ENCODE measurements at regions not wholly inside any gene's neighbourhood (a gene's known extent, or its start where the extent isn't known, plus 50 kb on each side); places are given as distances from the start of the nearest gene placed in this dataset.

DNA sequence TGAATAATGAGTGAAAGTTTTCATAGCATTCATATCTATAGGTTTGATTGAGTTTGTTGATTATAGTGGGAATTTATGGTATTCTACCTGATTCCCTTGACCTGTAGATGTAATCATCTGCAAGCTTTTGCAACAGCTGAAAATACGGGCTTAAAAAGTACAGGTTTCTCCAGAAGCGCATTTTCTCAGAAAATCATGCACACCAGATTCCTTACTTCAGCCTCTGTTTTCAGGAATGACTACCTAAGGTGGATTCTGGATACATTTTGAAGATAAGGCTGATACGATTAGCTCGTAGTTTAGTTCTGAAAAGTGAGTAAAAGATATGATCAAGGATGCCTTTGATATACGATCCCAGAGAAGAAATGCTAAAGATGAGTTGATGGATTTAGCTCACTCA, 694.8 kb upstream of the CDH10 start:
- Histone ChIP-seq H3K27me3 (replicated peaks; ENCODE audit: control insufficient read depth, insufficient read depth, low read length) (no peaks in the 10 kb centered on the region), H3K4me3 (ENCODE audit: low read depth, low read length) (no peak overlapping the region), H3K4me1 (no peaks in the 10 kb centered on the region), H3K36me3 (ENCODE audit: control insufficient read depth, insufficient read depth, low read length) (no peaks in the 10 kb centered on the region), H3K9me3 (no peaks in the 10 kb centered on the region; the same call in 1 of the 2 replicates)
- DNase-seq, result no peak
- H3K36me3 Mint-ChIP-seq (ENCODE audit: insufficient read depth, unreplicated experiment), result no peaks in the 10 kb centered on the region
- peaks cover 5% of the 10 kb centered on the region for H3K27me3 Mint-ChIP-seq (ENCODE audit: insufficient read depth, unreplicated experiment)
- H3K27ac Mint-ChIP-seq (ENCODE audit: unreplicated experiment), result no peak overlapping the region
- BruUV-seq (replicated peaks), result no TSS peak
- intact Hi-C loops (cut with micrococcal nuclease; ENCODE audit: unreplicated experiment), result no loop called here
- peaks cover 2% of the 10 kb centered on the region for H3K9me3 Mint-ChIP-seq (ENCODE audit: unreplicated experiment)
- no peak overlapping the region for H3K4me3 Mint-ChIP-seq (ENCODE audit: unreplicated experiment)
- no peaks in the 10 kb centered on the region for H3K4me1 Mint-ChIP-seq (ENCODE audit: low read depth, unreplicated experiment)
- ChIA-PET POLR2A (no interaction called here), CTCF (no interaction called here)
- TF ChIP-seq, protein P1, sequence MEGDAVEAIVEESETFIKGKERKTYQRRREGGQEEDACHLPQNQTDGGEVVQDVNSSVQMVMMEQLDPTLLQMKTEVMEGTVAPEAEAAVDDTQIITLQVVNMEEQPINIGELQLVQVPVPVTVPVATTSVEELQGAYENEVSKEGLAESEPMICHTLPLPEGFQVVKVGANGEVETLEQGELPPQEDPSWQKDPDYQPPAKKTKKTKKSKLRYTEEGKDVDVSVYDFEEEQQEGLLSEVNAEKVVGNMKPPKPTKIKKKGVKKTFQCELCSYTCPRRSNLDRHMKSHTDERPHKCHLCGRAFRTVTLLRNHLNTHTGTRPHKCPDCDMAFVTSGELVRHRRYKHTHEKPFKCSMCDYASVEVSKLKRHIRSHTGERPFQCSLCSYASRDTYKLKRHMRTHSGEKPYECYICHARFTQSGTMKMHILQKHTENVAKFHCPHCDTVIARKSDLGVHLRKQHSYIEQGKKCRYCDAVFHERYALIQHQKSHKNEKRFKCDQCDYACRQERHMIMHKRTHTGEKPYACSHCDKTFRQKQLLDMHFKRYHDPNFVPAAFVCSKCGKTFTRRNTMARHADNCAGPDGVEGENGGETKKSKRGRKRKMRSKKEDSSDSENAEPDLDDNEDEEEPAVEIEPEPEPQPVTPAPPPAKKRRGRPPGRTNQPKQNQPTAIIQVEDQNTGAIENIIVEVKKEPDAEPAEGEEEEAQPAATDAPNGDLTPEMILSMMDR (IDR thresholded peaks at IDR 0.05; ENCODE audit: insufficient read depth in 1 of 2, low read depth in 1 of 2, low read length in 1 of 2, severe bottlenecking in 1 of 2, unreplicated experiment in 1 of 2), result no peak

DNA sequence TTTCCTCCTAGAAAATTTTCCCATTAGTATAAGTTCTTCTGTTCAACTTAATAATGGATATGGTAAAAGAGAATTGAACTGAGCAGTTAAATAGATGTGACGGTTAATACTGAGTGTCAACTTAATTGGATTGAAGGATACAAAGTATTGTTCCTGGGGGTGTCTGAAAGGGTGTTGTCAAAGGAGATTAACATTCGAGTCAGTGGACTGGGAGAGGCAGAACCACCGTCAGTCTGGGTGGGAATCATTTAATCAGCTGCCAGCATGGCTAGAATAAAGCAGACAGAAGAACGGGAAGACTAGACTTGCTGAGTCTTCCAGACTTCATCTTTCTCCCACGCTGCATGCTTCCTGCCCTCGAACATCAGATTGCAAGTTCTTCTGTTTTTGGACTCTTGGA, 689.6 kb upstream of the CDH10 start:
- Mint-ChIP-seq H3K9me3 (ENCODE audit: unreplicated experiment) (no peaks in the 10 kb centered on the region), H3K27me3 (ENCODE audit: insufficient read depth, unreplicated experiment) (peaks cover 5% of the 10 kb centered on the region), H3K27ac (ENCODE audit: unreplicated experiment) (no peak overlapping the region), H3K4me1 (ENCODE audit: low read depth, unreplicated experiment) (no peaks in the 10 kb centered on the region), H3K4me3 (ENCODE audit: unreplicated experiment) (no peak overlapping the region), H3K36me3 (ENCODE audit: insufficient read depth, unreplicated experiment) (no peaks in the 10 kb centered on the region)
- no peaks in the 10 kb centered on the region; the same call in 1 of the 2 replicates for H3K9me3 ChIP-seq
- no peaks in the 10 kb centered on the region for H3K27me3 ChIP-seq (replicated peaks; ENCODE audit: control insufficient read depth, insufficient read depth, low read length)
- H3K4me1 ChIP-seq, result no peaks in the 10 kb centered on the region
- ChIA-PET POLR2A (no interaction called here), CTCF (no interaction called here)
- intact Hi-C loops (cut with micrococcal nuclease; ENCODE audit: unreplicated experiment), result no loop called here
- no peak overlapping the region for H3K4me3 ChIP-seq (ENCODE audit: low read depth, low read length)
- no peak for DNase-seq
- TF ChIP-seq, protein P1 (IDR thresholded peaks at IDR 0.05; ENCODE audit: insufficient read depth in 1 of 2, low read depth in 1 of 2, low read length in 1 of 2, severe bottlenecking in 1 of 2, unreplicated experiment in 1 of 2), result no peak
- no peaks in the 10 kb centered on the region for H3K36me3 ChIP-seq (ENCODE audit: control insufficient read depth, insufficient read depth, low read length)
- no TSS peak for BruUV-seq (replicated peaks)

DNA sequence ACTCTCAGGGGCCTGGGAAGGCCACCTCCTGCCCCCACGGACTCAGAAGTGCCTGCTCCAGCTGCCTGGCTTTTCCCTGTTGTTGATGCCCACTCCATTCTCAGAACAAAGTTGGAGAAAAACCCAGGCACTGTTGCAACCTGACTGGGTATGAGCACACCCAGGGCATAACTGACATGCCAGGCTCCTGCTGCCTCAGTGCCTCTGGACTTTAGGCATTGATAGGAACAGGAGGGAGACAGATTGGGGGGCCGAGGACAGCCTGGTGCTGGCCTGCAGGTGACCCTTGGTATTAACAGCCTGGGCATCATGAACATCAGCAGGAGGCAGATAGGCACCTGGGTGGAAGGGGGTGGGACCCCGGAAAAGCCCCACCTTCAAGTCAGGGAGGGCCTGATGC, 685.9 kb upstream of the CDH10 start:
- no peaks in the 10 kb centered on the region for H3K4me1 ChIP-seq
- TF ChIP-seq, protein P1 (IDR thresholded peaks at IDR 0.05; ENCODE audit: insufficient read depth in 1 of 2, low read depth in 1 of 2, low read length in 1 of 2, severe bottlenecking in 1 of 2, unreplicated experiment in 1 of 2), result no peak
- CTCF ChIA-PET, result no interaction called here
- intact Hi-C loops (cut with micrococcal nuclease; ENCODE audit: unreplicated experiment), result no loop called here
- no peaks in the 10 kb centered on the region for H3K36me3 ChIP-seq (ENCODE audit: control insufficient read depth, insufficient read depth, low read length)
- Mint-ChIP-seq H3K27me3 (ENCODE audit: insufficient read depth, unreplicated experiment) (no peaks in the 10 kb centered on the region), H3K4me1 (ENCODE audit: low read depth, unreplicated experiment) (no peaks in the 10 kb centered on the region), H3K36me3 (ENCODE audit: insufficient read depth, unreplicated experiment) (no peaks in the 10 kb centered on the region), H3K4me3 (ENCODE audit: unreplicated experiment) (no peak overlapping the region), H3K27ac (ENCODE audit: unreplicated experiment) (no peak overlapping the region), H3K9me3 (ENCODE audit: unreplicated experiment) (no peaks in the 10 kb centered on the region)
- DNase-seq, result no peak
- POLR2A ChIA-PET, result no interaction called here
- H3K27me3 ChIP-seq (replicated peaks; ENCODE audit: control insufficient read depth, insufficient read depth, low read length), result no peaks in the 10 kb centered on the region
- no peaks in the 10 kb centered on the region; the same call in 1 of the 2 replicates for H3K9me3 ChIP-seq
- H3K4me3 ChIP-seq (ENCODE audit: low read depth, low read length), result no peak overlapping the region
- BruUV-seq (replicated peaks), result no TSS peak
